ENCODE measurements at regions not wholly inside any gene's neighbourhood (a gene's known extent, or its start where the extent isn't known, plus 50 kb on each side); places are given as distances from the start of the nearest gene placed in this dataset.

DNA sequence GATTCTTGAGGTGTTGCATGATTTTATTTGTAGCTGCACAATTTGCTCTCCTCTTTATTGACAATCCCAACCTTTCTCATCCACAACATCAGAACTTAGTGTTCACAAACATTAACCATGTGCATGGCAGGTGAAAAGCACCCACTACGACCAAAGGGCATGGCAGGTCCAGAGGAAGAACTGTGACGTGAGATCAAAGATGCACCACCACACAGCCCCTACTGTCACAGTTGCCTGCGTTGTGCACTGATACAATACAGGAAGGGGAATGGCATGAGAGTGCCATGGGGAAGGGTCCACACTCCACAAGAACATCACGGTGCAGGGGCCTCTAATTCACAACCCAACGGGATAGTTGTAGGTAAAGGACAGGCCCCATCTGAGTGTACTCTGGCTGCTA lies 217.1 kb upstream of the PFKP start:
- DNase-seq: no peak

DNA sequence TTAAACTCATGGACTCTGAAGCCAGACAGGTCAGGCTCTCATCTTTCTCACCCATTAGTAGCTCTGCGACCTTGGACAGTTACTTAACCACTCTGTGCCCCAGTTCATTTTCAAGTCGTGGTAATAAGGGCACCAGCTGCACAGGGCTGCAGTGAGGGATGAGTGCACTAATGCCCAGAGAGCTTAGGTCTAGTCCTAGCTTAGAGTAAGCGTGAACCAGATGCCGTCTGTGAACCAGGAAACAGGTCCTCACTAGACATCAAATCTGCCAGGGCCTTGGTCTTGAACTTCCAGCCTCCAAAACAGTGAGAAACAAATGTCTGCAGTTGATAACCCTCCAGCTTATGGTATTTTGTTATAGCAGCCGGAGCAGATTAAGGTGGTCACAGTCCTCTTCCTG lies 222.4 kb upstream of the PFKP start:
- DNase-seq: no peak

DNA sequence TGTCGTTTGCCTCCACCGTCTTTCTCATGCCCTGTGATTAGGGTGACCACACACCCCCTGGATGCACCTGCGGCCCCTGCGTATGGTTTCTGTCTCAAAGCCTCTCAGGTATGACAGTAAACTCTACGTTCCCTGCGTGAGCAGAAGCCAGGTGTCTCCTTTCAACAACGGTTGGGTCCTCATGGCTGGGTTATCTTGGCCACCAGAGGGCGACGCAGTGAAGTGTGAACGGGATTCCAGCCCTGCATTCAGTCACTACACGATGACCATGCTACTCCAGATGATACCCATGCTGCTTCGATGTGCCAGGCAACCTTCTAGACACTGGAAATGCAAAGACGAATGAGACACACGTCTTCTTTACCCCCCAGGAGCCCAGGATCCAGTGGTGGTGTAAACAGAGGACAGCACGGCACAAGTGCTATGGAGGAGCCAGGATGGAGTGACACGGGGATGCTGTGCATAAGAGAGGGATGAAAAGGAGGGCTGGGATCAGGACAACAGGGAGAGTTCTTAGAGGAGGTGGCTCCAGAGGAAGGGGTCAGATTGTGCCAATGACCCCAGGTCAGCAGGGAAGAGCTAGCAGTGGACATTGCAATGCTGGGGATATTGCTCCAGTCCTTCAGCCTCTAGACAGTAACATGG lies 228.1 kb upstream of the PFKP start:
- no peak for DNase-seq

DNA sequence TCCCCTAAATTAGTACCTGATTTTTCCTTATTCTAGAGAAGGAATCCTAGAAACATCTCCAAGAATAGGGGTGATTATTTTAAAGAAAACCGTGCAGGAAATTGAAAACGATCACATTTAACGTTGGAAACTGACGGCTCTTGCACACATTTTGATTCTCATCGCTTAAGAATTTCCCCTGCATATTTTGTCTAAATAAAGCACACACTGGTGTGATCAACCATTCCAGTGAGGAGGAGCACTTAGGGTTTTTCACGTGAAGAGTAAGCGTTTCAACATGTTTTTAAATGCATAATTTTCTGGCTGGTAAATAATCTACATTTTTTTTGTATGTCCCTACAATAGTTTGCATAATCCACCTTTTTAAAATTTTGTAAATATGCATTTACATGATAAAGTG lies 229.7 kb upstream of the PFKP start:
- DNase-seq: no peak

DNA sequence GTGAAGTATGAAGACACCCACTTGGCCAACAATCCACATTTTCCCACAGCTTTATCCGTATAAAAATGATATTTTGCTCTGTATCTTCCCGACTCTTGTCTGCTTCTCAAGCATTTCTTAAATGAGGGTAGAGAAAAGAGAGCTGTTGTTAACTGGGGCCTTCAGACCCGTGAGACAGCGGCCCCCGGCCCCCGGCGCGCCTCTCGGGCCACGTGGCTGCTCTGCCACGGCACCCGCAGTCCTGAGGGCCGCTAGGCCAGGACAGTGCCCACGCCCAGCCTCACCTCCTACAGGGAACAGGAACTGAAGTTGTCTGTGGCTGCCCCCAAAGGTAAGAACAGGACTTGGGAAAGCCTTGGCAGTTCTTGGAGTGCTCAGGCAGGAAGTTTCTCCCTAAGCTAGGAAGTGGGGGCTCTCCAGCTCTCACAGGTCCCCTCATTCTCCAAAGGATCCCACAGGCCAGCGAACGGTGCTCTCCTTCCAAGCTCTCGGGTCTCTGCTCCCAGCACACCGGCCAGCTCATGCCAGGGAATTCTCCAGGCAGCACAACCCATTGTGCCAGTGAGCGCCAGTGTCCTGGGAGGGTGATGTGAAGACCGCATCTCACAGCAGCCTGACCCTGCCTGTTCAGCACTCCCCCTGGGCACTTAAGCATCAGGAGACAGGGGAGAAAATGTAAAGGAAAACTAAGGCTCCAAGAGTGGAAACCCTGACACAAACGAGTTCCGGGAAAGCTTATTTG lies 230.3 kb upstream of the PFKP start:
- no peak for DNase-seq

DNA sequence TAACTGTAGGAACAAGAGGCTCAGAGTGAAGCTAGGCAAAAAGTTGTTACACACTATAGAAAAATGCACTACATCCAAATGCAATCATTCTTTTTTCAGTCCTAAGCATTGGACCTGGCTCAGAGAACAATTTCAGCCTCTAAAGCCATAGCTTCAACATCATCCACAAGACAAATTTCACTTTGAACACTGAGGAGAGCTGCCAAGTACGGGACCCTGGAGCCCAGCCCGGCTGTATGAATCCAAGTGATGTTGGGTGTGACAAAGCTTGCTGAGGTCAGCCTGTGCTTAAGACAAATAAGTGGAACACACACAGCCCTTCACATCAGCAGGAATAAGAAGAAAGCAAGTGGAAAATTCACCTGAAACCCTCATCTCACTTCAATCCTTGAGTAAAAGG lies 233.1 kb upstream of the PFKP start:
- DNase-seq: no peak

DNA sequence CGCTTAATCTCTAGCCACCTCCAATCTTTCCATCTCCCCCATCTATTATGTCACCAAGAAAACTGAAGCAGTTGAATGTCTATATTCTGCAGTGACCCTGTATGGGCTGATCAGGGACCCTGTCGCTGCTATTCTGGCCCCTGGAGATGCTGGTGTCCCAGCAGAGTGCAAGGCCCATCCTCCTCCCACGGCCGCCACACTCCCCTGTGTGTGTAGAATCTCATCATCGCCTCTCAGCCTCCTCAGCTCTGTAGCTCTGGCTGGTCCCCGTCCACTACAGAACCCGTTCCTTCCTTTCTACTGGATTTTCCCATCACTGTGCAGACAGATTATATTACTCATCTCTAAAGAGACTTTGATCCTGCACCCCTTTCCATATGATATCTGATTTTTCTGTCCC lies 235.8 kb upstream of the PFKP start:
- no peak for DNase-seq

DNA sequence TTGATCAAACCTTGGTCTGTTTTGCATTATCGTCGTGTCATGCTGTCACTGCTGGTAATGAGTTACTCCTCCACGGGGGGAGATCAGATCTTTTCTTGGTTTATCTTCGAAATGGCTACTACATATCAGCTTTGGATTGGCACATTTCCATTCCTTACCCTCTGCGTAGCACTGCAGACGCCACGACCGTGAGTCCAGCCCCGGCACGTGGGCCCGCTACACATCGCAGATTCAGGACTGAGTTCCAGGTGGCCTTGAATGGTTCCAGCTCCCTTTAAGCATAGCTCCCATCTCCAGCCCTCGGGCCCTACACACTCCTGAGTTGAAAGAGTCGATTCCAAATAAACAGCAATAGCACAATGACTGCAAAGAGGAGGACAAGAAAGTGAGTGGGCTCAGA lies 238.6 kb upstream of the PFKP start:
- no peak for DNase-seq

DNA sequence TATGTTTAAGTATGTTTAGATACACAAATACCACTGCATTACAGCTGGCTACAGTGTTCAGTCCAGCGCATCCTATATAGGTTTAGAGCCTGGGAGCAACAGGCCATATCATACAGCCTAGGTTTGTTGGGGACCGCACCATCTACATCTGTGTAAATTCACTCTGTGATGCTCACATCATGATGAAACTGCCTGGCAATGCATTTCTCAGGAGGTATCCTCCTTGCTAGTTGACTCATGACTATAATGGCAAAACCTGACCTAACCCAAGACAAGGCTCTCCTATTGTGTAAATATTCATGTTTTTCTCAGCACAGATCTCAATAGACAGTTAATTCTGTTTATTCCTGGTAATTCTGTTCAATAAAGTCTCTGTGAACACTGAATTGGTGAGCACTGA lies 240.7 kb upstream of the PFKP start:
- DNase-seq: no peak

DNA sequence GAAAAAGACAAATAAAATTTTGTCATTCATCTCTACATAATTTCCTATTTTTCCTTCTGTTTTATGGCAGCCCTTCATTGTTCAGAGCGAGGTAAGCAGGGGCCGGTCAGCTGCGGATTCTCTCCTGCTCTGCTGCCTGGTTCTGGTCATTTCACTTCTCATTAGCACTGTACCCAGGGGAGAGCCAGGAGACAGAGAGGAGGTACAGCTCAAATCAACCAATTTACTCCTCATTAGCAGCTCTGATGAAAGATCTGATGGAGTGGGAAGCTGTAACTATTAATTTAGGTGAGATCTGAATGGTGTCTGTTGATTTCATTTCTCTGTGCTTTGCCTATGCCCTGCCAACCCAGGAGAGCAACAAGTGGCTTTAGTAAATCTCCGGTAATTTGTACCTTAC lies 241.5 kb upstream of the PFKP start:
- DNase-seq: no peak

DNA sequence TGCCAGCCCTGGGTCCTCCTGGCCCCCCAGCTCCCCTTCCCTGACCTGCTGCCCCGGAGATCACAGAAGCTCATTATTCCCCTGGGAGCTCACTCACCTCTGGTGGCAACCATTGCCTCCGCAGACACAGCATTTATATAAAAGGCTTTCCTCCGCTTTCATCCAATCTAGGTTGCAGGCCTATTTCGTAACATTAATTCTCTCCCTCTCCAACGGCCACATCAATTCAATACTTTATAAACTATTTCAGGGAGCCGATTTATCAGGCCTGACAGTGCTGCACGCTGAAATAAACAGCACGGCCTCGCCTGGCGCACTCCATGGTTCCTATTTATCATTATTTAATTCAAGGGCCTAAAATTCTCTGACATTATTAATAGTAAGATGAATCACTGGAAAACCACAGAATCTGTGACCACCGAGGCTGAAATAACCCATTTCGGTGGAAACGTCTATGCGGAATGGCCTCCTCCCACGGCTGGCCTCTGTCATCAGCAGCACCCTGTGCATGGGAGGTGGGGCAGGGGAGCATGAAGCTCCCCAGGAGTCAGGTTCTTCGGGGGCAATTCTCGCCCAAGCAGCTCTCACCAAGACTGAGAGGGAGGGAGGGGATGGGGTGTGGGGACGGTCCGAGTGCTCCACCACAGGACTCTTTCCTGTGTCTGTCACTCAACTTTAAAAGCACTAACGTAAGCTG lies 249.3 kb upstream of the PFKP start:
- no peak for DNase-seq

DNA sequence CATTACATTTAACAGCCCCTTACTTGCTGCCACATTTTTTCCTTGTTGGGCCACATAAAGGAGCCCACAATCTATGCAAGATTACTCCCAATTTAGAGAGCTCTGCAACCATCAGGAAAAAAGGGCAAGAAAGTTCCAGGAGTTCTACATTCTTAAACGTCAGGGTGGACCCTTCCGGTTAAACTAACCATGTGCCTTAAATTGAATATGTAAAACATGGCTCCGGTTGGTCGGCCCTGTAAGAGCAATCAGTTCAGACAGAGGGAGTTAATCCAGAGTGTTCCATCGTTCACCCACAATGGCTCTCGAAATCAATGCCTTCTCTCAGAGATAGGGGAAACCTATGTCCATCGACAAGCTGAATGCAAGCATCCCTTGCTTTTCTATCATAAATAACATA lies 253.7 kb upstream of the PFKP start:
- no peak for DNase-seq

DNA sequence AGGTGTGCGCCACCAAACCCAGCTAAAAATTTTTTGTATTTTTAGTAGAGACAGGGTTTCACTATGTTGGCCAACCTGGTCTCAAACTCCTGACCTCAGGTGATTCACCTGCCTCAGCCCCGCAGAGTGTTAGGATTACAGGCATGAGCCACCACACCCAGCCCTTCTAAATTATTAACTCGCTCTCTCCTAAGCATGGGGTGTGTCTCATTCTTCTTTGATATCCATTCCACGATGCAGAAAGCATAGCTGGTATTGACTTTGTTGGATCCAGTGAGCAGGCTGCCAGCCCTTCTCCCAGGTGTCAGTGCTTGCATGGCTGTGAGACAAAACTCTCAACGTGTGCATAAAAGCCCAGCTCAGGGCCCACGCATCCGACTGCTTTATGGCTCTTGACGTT lies 254.1 kb upstream of the PFKP start:
- DNase-seq: no peak

DNA sequence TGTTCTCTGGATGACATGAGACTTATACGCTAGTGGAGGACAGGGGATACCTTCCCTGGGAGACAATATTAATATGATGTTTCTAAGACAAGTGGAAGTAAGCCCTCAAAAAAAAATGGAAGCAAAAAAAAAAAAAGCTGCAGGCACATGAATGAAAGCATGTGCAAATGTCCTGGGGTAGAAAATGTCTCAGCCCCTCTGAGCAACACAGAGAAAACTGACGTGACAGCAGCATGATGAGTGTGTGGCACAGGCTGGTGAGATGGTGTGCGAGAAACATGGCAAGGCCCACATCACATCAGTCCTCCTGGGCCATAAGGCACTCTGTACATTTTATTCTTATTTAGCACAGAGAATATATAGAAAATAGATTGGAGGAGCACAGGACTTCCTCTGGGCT lies 254.7 kb upstream of the PFKP start:
- DNase-seq: no peak

DNA sequence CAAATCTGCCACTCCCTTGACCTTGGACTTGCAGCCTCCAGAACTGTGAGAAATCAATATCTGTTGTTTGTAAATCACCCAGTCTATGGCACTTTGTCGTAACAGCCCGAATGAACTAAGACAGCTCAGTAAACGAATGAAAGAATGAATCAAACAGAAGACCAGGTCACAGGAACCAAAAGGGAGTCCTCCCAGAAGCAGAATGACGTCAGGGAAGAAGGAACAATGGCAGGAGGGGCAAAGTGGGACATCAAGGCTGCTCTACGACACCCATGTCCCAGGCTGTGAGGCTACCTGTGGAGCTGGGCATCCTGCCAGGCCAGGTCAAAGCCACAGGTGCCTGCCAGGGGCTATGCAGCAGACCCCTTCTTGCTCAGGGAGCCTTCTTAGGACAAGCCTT lies 267.2 kb upstream of the PFKP start:
- DNase-seq: no peak

DNA sequence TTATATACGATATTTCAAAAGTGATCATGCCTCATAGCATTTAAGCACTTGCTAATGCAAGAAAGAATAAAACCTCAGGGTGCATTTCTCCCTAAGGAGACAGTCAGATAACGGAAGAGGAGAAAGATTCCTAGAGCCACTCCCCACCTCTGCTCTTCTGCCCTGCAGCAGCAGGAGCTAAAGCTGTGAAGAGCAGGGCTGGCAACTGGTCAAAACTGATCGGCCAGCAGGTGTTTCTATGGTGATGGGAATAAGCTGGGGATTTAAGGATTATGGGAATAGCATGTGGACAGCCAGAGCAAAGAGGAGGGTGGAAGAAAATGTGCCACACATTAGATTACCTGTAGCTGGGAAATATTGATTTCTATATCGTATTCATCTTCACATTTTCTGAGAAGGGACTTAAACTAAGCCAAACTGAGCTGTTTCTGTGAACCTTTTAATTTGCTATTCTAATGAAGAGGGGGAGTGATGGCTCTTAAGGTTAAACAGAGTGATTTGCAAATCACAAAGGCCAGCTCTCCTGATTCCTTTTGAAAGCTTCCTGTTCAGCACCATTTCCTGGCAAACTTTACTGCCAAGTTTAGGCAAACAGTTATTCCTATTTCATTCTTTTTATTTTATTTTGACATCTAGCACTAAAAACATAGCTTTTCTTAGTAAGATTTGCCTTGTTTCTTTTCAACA lies 268.9 kb upstream of the PFKP start:
- no peak for DNase-seq

DNA sequence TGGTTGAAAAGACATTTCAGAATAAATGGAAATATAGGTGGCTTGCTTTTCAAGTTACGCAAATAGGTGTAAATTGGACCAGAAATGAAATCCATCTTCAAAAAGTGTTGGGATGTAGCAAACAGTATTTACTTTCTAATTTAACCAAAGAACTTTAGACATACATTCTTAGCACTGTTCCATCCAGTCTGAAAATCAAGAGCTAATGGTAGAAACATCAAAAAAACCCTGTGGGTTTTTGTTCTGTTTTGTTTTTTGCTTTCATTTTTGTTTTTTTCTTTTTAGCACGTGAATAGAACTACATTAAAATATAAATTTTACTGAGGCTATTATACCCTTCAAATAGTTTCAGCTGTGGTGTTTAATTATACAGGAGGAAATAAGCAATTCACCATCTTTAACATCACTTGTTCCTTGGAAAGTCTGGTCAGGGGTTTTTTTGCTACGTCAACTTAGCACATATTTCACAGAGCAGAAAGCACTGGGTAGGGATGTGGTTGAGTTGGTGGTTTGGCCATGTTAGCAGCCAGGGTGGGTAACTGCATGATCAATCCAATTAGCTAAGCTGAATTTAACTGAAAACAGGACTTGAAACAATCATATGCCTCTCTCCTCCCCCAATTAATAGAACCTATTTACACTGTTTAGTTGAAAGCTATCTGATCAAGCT lies 275.4 kb upstream of the PFKP start:
- no peak for DNase-seq

DNA sequence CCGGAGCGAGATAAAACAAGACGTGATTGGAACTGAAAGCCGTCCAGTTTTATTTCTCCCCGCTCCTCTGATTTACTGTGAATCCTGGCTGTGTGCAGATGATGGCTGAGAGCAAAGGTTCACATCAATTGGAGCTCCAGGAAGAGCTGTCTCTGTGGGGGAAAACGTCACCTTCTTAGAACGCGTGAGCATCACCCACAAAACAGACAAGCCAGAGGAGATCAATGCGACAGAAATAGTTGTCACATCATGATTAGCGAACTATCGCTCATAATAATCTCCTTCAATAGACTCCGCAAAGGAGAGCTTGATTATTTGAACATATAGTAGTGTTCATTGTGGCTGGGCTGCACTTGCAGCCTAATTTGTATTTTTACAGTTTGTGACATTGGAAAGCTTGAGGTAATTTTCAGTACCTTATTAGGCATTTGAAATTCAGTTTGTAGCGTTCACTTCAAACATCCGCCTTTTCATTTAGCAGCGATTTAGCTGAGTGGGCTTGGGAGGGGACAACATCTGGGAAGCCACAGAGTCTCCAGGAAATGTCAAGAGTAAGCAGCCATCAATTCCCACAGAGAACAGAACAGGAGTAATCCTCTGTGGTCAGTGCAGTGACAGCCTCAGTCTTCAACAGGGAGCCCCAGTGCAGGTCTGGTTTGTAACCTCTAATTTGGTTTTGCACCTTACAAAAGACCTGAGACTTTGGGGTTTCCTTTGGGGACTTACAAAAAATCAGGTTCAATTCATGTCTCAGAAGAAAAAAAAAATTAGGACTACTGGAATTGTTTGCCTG lies 276.8 kb upstream of the PFKP start:
- no peak for DNase-seq

DNA sequence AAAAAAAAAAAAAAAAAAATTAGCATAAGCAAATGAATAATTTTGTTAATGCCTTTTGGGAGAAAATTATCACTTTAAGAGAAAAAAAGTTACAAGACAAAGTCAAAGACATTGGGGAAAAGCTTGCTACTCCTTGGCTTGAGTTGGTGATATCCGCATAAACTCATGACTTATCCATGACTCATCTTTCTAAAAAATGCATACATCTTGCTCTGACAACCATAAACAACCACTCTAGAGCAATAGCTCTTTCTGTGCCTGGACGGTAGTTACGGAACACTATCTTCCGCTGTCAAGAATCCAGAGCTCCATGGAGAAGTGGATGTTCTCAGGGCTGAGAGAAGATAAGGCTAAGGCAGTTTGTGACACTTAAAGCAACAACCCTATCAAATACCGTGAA lies 281.1 kb upstream of the PFKP start:
- DNase-seq: no peak

DNA sequence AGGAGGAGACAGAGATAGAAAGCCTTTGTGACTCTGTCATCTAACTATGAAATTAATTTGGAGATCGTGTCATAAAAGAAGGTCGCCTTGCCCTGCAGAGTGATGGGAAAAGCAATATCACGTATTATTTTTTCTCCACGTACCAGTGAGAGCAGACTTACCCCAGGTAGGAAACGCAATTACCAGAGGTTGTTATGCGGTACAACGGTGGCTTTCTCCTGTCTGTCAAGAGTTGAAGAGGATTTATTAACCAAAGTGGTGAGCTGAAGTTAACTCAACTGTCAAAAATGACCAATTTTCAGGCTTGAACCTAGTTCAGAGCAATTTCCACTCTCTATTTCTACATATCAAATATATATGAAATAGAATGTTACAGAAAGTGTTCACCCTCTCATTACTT lies 282.6 kb upstream of the PFKP start:
- DNase-seq: no peak

DNA sequence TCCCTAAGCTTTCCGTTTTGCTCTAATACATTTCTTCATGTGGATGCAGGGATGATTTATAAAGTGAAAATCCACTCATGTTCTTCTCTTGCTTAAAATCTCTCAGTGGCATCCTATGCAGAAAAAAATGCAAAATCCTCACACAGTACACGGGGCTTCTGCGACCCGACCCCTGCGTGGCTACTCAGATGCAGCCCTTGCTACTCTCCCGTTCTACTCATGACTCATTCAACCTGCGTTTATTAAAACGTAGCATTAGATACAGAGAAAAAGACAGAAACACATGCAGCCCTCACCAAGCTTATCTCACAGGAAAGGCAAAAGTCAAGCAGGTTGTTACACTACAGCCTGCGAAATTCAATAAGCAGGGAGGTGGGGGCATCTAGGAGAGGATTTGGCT lies 284.4 kb upstream of the PFKP start:
- DNase-seq: no peak

DNA sequence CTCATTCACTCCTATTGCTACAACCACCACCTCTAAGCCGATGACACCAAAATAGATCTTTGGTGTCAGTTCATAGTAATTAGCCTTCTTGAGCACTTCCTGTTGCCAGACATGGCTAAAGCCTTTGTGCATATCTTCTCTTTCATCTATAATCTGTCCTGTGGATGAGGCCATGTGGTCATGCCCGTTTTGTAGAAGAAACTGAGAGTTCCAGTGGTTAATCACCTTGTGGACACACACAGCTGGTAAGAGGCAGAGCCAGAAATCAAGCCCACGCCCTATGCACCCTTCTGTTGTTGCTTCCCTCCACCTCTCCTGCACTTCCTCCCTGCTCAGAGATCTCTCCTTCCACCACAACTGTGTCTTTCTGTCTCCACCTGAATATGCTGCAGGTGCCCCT lies 285.1 kb upstream of the PFKP start:
- no peak for DNase-seq

Data from activated effector memory CD4-positive, alpha-beta T cell treated with Interleukin-2 at 50 U/mL for 16 hours (primary cell).